CD4-positive, alpha-beta T cell treated with Interleukin-12 subunit alpha and Interleukin-12 subunit beta, for 1 hour (primary cell): ENCODE measurements at regions not wholly inside any gene's neighbourhood (a gene's known extent, or its start where the extent isn't known, plus 50 kb on each side); places are given as distances from the start of the nearest gene placed in this dataset.

Experiments used
- DNase-seq: peaks from one replicate; pipeline ENCODE4 v3.0.0-alpha.2; 2020

DNA sequence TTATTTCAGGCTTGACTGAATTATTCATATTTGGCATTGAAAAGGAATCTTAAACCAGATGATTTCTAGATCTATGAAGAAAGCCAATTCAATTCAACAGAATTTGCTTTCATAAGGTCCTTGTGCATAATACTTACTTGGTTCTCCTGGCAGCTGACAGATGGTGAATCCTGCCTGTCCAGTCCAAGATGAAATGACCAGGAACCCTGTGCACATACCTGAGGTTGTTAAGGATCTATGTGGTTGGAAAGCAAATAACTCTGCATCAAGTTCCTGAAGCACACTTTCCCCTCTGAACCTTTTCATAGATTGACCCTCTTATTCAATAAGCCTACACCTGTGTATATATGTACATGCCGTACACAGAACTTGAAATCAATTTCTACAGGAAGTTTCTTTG, 562.7 kb downstream of the PPARGC1A start:
- DNase-seq, result no peak

DNA sequence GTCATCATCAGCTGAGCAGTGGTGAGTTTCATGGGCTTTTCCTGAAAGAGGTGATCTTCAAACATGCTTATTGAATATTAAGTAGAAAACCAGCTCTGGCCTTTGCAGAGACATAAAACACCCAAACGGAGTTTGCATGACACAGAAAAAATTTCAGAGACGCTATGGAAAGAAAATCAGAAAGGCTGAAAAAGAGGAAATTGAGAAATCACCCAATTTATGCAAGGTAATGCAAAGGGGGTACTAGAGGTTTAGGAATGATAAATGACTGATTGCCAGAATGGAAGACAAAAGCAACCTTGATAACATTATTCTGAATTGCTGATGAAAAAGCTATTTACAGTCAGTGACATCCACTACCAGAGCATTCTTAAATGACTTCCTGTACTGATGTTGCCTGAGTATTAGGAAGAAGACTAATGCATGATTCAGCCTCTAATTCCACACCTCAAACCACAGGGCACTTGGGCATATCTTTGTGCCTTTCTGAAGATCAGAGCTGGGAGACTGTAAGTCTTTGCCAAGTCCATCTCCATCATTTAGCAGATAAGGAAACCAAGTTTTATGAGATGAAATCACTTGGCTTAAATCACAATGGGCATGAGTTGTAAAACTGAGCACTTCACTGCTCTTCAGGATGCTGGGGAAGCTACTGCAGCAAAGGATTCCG, 565.7 kb downstream of the PPARGC1A start:
- no peak for DNase-seq

DNA sequence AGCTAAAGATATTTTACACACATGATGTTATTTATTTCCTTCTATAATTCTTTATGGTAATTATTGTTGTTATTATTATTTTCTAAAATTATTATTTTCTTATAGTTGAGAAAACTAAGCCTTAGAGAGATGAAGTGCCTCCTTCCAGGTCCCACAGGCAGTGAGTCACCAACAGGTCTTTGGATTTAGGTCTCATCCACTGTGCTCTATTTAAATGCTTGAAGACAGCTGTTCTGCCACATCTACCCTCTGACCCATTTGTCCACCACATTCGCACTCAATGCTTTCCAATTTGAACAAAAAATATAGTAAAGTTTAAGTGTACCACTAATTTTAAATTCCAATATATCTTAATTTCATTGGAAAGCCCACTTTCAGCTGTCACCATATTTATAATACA, 566.4 kb downstream of the PPARGC1A start:
- no peak for DNase-seq

DNA sequence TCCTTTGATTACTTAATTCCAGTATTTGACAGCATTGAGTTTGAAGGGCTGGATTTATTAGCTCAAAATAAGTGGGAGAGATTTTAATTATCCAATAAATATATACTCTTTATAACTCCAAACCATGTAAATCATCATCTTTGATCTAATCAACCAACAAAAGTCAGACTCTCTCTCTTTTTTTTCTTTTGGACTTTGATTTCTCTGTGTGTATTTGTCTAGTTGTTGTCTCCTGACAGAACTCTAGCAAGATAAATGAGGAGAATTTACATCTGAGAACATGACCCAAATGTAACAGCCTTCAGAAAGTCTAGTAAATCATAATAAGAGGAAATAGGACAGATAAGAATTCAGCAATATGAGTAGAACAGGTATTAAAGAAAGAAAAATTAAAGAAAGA, 567.1 kb downstream of the PPARGC1A start:
- no peak for DNase-seq

DNA sequence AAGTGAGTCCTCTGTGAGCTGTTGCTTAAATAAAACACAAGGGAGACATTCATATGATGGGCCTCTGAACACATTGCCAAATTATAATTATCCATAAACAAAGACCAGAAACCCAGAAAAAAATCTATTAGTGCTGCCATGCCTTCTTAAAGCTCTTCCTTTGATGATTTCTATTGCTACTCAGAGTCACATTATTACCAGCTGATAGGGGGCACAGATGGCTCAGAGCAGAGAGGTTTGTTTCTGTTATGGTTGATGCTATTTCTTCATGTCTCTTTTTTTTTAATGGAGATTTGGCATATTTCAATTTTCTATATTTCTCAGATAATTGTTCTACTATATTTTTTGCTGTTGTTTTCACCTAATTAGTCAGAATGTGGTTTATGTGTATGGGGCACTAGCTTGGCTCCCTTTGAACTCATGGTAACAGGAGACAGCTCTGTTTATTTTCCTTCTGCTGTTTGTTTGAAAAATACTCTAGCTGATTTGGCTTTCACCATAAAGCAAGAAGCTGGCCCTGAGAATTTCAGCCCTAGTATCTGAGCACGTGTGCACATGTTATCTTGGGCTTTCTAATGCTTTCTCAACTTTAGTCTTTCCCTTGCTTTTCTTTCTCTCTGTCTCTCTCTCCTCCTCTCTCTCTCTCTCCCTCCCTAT, 568.8 kb downstream of the PPARGC1A start:
- no peak for DNase-seq

DNA sequence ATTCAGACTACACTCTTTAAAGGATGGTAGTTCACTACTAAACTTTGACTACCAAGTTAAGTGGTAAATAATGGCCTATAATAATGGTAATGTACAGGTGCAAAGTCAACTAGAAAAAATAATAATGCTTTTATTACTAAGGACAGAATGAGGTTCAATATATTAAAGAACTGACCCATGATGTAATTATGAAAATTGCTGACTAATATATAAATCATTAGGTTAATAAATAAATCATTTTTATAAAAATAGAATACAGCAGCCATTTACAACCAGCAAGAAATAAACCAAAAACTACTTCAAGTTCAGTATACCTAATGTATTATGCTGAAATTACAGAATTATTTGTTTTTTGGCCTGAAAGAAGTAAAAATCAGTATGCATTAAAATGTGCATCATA, 577.2 kb downstream of the PPARGC1A start:
- no peak for DNase-seq

DNA sequence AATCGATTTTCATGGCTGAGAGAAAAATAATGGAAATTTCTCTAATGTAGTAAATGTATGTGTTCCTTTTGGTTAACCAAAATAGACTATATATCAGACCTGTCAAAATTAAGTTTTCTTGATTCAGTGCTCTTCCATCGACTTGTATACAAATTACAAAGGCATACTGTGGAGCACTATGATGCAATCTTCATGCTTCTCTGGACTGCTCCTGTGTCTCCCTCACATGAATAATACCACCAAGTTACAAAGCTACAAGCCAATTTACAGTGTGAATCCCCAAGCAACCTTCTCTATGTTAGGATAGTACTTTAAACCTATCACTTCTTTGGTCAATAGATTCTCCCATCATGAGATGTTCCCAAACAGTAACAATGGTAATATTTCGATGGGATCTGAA, 577.9 kb downstream of the PPARGC1A start:
- DNase-seq, result no peak

DNA sequence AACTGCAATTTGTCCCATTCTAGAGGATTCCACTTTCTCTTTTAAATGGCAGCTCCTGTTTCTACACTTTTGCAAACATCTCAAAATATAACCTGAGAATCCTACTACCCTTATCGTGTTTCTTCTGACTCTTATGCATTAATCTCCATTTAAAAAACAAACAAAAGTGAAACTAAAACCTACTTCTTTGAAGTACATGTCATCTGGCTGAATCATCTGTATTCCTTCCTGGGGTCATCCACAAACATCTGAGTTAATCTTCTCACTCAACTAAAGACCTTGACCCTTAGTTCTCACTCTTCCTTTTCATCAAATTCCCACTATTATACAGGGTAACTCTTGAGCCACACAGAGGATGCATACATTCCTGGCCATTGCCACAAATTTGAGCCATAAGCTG, 584.8 kb downstream of the PPARGC1A start:
- no peak for DNase-seq

DNA sequence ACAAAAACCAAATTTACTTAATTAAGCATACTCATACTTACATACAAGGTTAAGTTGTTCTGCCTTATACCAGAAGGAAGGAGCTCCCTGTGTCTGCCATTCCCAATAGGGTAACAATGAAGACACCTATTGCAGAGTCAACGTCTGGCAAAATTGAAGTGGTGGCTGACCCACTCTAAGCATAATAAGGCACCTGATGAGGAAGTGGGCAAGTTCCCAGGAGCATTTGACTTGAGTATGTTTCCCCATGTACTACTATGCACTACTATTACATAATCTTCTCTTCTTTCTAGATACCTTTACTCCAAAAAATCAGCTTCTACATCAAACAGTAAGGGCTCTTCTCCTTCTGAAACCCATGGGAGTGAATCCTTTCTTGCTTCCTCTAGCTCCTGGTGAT, 591.5 kb downstream of the PPARGC1A start:
- DNase-seq, result no peak

DNA sequence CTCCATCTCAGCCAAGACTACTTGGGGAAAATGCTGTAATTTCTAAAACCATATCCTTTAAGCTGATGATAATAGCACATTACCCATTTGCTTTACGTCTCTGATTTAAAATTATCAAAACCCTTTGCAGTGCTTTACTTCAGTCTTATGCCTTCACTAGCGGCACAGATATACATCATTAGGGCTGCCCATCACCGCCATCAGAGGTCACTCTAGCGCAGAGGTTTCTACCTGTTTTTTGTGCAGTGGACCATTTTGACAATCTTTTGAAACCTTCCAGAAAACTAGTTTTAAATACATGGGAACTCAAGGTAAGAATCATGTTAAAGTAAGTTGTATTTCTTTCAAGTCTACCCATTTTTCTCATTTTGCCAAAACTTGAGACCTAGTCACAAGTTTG, 592.5 kb downstream of the PPARGC1A start:
- DNase-seq, result no peak

DNA sequence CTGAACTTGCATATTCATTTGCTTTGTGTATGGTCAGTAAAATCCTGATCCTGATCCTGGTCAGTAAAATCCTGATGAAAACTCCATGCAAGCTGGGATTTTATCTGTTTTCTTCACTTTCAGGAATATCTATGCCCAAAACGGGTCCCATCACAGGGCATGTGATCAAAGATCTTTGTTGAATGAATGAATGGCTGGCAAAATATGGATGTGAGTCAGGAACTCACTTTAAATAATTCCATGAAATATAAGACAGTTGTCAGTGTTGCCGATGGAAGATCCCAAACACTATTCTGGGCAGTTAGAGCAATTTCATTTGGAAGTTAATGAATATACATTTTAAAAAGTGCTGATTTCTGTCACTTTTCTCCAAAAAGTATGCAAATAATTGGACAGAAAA, 598.4 kb downstream of the GBA3 start:
- DNase-seq, result no peak

DNA sequence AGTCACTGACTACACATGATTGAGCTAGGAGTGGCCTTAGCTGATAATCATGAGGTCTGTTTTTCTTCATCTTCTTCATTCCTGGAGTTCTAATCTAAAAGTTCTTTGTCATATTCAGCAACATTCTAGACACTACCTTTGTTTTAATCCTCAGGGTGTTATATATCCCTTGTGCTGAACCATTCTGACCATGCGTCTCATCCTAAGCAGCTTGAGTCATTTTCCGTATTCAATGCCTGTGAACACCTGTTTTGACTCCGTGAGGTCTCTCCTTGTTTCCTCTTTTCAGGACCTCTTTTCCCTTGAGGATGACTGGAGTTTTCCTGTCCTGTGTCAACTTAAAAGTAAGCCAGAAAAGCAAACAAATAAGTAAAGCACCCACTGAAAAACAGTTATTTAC, 597.9 kb downstream of the GBA3 start:
- no peak for DNase-seq

DNA sequence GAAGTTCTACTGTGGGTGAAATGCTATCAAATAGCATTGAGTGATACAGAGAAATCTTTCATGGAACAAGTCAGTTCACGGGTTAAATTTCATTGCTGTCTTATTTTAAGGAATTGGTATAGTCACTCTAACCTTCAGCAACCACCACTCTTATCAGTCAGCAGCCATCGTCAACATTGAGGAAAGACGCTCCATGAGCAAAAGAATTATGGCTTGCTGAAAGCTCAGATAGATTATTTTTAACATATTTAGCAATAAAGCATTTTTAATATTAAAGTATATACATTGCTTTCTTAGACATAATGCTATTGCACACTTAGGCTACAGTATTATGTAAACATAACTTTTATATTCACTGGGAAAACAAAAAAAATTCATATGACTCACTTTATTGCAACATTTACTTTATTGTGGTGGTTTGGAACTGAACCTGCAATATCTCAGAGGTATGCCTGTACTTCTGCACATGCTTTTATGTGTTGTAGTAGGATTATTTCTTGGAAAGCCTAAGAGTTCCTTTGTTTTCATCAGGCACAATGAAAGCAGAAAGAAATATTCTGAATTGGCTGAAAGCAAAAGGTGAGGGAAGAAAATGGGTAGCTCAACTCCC, 586.7 kb downstream of the GBA3 start:
- no peak for DNase-seq

DNA sequence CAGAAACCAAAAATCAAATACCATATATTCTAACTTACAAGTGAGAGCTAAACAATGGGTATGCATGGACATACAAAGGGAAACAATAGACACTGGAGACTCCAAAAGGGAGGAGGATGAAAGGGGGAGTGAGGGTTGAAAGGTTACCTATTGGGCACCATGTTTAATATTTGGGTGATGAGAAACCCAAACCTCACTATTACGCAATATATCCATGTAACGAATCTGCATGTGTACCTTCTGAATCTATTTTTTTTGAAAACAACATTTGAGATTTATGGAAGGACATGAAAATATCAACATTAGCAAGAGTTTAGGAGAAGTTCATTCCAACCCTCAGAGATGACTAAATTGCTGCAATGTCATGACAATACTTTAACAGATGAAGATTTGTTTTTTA, 586.1 kb downstream of the GBA3 start:
- no peak for DNase-seq

DNA sequence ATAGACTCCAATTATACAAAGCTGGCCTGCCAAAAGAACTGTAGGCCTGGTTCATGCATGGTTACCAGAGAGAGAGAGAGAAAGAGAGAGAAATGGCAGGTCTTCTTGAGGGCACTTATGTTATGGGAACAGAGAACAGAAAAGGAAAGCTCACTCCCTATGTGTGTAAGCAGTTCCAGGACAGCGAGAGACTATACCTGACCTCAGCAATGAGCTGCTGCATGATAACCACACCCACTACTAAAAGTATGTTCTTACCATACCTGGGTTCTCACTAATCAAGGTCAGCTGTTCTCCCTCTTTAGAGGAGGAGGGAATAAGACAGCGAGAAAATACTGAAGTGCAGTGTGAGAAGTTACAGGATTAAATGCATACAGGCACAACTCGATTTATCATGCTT, 583.3 kb downstream of the GBA3 start:
- no peak for DNase-seq

DNA sequence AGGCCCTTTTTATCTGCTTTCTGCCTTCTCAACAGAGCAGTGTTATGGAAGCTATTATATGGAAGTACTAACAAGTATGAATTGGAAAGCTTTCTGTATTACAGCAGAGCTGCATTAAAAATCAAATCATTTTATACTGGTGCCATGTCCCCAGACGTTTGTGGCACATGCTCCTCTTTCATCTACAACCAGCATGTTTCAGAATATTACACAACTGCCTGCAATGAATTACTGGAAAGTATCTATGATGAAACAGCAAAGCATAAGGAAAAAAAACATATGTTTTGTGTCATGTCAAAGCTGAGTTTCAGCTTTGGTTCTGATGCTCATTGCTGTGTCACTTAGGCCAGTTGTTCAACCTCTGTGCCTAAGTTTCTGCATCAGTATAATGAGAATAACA, 576.8 kb downstream of the GBA3 start:
- DNase-seq, result no peak

DNA sequence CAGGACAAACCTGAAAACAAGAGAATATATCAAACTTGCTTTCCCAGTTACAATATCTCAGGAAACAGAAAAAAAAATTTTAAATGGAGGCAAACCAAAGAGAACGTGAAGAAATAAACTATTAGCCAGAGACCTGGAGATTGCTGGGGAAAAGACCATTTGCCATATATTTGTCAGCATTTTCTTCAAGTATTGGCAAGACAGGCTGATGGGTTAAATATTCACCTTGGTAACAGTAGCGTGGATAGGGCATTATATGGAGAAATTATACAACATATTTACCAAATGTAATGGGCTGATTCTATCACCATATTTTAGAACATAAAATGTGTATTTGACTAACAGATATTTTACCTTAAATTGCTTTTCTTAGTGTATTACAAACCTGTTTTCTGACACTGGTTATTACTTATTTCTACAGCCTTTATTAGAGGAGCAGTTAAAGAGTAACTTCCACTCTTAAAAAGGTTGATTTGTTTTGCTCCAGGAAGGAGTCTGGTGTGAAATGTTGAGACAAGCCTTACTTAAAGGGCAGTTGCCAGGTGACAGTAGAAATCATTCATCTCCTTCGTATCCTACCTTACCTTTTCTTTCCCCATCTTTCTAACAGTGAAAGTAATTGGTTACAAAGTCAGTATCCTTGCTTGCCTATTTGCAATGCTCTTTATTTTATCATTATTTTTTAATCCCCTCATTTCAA, 575.5 kb downstream of the GBA3 start:
- DNase-seq, result no peak

DNA sequence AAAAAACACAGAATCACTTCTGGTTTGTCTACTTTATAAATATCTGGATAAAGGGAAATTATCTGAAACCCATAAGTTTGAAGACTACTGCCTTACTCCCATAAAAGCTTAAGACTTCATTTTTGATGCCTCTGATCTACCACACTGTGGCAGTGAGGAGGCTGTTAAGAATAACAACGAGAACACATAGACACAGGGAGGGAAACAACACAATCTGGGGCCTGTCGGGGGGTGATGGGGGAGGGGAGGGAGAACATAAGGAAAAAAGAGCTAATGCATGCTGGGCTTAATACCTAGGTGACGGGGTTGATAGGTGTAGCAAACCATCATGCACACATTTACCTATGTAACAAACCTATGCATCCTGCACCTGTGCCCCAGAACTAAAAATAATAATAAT, 573.7 kb downstream of the GBA3 start:
- no peak for DNase-seq

DNA sequence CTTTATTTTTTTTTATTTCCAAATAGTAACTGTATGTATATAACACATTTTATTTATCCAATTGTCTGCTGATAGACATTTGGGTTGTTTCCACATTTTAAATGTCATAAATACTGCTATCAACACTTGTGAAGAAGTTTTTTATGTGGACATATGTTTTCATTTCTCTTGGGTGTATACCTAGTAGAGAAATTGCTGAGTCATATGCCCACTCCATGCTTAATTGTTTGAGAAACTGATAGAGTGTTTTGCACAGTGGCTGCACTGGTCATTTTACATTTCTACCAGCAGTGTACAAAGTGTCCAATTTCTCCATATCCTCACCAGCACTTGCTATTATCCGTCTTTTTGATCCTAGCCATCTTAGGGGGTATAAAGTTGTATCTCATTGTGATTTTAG, 567.8 kb downstream of the GBA3 start:
- DNase-seq, result no peak

DNA sequence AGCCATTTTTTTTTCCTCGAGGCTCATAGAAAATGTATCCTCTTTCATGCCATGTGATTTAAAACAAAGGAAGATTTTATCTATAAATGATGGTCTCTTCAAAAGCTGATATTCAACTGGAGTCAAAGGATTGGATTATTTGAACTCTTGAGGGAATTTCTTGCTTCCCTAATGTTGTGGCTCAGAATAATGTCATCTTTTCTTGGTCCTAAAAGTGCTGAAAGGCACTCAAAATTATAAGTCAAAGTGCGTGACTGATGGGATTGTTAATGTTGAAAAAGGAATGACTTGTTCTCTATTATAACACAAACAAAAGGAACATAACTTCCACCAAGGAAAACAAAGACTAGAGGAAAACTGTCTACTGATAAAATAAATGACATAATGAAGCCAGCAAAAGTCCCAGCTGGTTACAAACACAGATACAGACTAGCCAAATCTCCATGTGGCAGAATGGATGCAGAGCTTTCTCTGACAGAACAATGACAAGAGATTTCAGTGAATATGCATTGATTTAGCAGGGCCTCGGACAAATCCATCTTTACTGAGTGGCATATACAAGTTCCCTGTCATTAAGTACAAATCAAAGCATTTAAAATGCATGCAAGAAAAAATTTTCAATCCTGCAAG, 552.6 kb downstream of the GBA3 start:
- DNase-seq, result no peak

DNA sequence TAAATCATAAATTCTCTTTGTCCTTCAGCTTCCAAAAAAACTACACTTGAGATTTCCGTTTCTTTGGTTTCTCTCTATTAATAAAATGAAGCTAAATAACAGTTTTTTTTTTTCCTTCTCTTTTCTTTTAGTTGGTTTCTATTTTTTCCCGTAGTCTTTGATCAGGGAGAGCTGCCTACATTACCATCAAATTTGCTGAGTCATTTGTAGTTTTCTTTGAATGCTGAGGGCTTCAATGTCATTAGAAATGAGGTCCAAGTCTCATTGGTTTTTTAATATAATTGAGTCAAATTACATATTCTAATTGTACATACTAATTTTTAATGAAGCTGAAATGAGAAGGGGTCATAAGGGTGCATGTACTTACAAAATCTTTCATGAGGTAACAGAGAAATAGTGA, 550.2 kb downstream of the GBA3 start:
- no peak for DNase-seq

DNA sequence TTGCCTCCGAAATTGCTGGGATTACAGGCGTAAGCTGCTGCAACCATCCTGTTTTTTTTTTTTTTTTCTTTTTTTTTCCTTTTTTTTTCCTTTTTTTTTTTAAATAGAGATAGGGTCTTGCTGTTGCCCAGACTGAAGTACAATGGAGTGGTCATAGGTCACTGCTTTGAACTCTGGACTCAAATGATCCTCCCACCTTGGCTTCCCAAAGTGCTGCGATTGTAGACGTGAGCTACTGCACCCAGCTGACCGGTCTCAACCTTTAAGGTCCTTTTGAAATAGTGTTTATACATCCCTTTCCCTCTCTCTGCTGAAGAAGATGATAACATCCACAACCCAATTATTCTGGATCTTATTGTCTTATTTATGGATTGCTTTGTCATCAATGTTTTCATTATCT, 548.7 kb downstream of the GBA3 start:
- DNase-seq, result no peak

DNA sequence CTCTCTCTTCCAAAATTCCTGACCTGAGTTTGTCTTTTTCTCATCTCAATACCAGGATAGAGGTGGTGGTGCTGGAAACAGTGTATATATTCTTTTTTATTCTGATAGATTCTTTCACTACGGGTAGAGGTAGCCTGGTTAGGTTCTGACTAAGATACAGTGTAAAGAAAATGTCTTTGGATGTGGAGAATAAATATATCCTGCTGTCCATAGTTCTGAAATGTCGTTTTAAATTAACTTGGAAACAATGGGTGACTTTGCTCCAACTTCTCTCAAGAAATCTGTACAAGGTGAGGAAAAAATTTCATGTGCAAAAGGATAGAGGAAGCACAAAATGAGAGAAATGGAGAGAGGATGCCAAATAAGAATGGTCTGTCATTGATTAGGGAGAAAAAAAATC, 546.1 kb downstream of the GBA3 start:
- no peak for DNase-seq

DNA sequence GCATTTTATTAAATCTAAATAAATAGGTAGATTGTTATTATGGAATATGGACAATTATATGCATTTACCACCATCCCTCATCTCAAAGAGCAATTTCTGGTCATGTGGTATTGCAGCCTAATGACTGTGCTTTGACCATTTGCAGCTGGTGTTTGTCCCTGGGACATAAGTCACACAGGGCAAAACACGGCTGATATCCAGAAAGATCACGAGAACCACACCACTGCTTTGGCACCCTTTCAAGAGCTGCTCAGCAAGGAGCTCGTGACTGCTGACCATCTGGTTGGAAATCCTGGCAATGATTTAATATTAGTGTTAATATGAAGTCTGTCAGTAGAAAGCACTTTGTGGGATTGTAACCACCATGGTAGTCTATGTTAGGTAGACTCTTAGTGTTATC, 545.0 kb downstream of the GBA3 start:
- no peak for DNase-seq
